ENCODE measurements at regions not wholly inside any gene's neighbourhood (a gene's known extent, or its start where the extent isn't known, plus 50 kb on each side); places are given as distances from the start of the nearest gene placed in this dataset.

DNA sequence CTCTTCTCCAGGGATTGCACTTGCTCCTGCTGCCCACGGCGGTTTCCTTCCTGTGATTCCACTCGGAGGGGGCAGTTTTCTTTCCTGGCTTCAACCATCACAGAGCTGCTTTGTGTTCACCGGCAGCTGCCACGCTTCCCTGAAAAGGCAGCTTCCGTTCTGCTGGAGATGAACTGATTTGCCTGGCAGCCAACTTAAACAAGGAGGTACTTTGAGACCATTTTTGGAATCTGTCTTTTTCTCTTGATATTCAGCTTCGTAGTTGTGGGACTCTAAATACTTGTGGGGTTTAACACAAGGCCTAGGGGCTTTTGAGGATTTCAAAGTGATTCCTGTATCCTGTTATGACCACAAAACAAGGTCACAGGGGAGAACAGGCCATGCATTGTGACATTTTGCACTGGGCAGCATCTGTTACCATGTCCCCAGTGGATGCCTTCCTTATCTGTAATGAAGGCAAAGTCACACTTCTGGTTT is 192.0 kb downstream of the MTRR start:
- TF ChIP-seq, protein P1, sequence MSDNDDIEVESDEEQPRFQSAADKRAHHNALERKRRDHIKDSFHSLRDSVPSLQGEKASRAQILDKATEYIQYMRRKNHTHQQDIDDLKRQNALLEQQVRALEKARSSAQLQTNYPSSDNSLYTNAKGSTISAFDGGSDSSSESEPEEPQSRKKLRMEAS (IDR thresholded peaks at IDR 0.05; ENCODE audit: low read depth, low read length), result no peak
- TF ChIP-seq POLR2A (IDR thresholded peaks at IDR 0.05; ENCODE audit: extremely low read depth, insufficient read length) (no peak), MYC (IDR thresholded peaks at IDR 0.05; ENCODE audit: low read depth, low read length) (no peak)
- TF ChIP-seq, protein P2, sequence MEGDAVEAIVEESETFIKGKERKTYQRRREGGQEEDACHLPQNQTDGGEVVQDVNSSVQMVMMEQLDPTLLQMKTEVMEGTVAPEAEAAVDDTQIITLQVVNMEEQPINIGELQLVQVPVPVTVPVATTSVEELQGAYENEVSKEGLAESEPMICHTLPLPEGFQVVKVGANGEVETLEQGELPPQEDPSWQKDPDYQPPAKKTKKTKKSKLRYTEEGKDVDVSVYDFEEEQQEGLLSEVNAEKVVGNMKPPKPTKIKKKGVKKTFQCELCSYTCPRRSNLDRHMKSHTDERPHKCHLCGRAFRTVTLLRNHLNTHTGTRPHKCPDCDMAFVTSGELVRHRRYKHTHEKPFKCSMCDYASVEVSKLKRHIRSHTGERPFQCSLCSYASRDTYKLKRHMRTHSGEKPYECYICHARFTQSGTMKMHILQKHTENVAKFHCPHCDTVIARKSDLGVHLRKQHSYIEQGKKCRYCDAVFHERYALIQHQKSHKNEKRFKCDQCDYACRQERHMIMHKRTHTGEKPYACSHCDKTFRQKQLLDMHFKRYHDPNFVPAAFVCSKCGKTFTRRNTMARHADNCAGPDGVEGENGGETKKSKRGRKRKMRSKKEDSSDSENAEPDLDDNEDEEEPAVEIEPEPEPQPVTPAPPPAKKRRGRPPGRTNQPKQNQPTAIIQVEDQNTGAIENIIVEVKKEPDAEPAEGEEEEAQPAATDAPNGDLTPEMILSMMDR (IDR thresholded peaks at IDR 0.05; ENCODE audit: low read depth, low read length), result no peak
